ENCODE measurements at regions not wholly inside any gene's neighbourhood (a gene's known extent, or its start where the extent isn't known, plus 50 kb on each side); places are given as distances from the start of the nearest gene placed in this dataset.

DNA sequence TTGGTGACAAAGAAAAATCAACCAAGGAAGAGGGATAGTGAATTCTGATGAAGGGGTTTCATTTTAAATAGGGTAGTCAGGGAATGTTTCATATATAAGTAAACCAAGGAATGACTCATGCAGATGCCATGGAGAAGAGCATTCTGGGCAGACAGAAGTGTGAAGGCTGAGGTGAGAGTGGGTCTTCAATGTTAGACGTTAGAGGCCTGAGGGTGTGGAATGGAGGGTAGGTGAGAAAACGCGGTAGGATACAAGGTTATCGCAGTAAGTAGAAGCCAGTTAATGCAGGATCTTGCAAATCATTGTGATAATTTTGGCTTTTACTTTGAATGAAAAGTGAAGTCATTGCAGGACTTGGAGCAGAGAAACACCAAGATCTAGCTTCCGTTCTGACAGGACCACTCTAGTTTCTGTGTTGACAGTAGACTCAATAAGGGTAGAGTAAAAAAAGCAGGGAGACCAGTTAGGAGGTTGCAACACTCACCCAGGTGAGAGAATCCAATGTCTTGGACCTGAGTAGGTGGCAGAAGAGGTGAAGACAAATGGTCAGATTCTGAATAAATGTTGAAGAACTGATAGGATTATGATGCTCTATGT is 225.2 kb upstream of the TMTC4 start:
- H3K27ac ChIP-seq (ENCODE audit: low read depth in 1 of 2, low read length in 2 of 2): no peak overlapping the region
- no peaks in the 10 kb centered on the region for H3K4me1 ChIP-seq (ENCODE audit: control insufficient read depth in 4 of 4, insufficient read depth in 4 of 4, low read length in 3 of 4)
- no peaks in the 10 kb centered on the region for H3K27me3 ChIP-seq (ENCODE audit: control insufficient read depth in 4 of 4, insufficient read depth in 4 of 4, low read length in 3 of 4)
- no peak for DNase-seq (ENCODE audit: low spot score)
- H3K9ac ChIP-seq (ENCODE audit: low read depth in 1 of 2, low read length in 2 of 2): no peak overlapping the region
- H3K9me3 ChIP-seq (ENCODE audit: control insufficient read depth in 4 of 4, low read length in 3 of 4): no peaks in the 10 kb centered on the region
- TF ChIP-seq FOXA2 (IDR thresholded peaks at IDR 0.05) (no peak), CTCF (IDR thresholded peaks at IDR 0.05; ENCODE audit: low read depth, low read length, missing input control) (no peak), HNF4G (IDR thresholded peaks at IDR 0.05) (no peak), NR2F2 (IDR thresholded peaks at IDR 0.05) (no peak), EGR1 (IDR thresholded peaks at IDR 0.05; ENCODE audit: low read depth in 2 of 2) (no peak), SP1 (IDR thresholded peaks at IDR 0.05) (no peak), RXRA (IDR thresholded peaks at IDR 0.05) (no peak), GABPA (IDR thresholded peaks at IDR 0.05 in 1 of 2, conservative IDR thresholded peaks at IDR 0.05 in 1 of 2) (no peak), JUND (IDR thresholded peaks at IDR 0.05) (no peak), RAD21 (IDR thresholded peaks at IDR 0.05) (no peak), FOXA1 (IDR thresholded peaks at IDR 0.05) (no peak), HNF4A (conservative IDR thresholded peaks at IDR 0.05) (no peak), YY1 (IDR thresholded peaks at IDR 0.05) (no peak), REST (IDR thresholded peaks at IDR 0.05) (no peak)
- TF ChIP-seq, protein P1, sequence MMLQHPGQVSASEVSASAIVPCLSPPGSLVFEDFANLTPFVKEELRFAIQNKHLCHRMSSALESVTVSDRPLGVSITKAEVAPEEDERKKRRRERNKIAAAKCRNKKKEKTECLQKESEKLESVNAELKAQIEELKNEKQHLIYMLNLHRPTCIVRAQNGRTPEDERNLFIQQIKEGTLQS (IDR thresholded peaks at IDR 0.05): no peak
- H3K36me3 ChIP-seq (ENCODE audit: control insufficient read depth in 4 of 4, insufficient read depth in 3 of 4, low read depth in 1 of 4, low read length in 3 of 4): no peaks in the 10 kb centered on the region
- 68% methylated on average over 5 of the region's 5 CpGs for WGBS
- no peak overlapping the region for H3K4me3 ChIP-seq (ENCODE audit: low read depth in 1 of 3, low read length in 3 of 3)

- no peaks in the 10 kb centered on the region for H3K36me3 ChIP-seq (ENCODE audit: control insufficient read depth in 4 of 4, insufficient read depth in 3 of 4, low read depth in 1 of 4, low read length in 3 of 4)
- H3K27me3 ChIP-seq (ENCODE audit: control insufficient read depth in 4 of 4, insufficient read depth in 4 of 4, low read length in 3 of 4): no peaks in the 10 kb centered on the region
- no peak overlapping the region for H3K9ac ChIP-seq (ENCODE audit: low read depth in 1 of 2, low read length in 2 of 2)
- no peak overlapping the region for H3K4me3 ChIP-seq (ENCODE audit: low read depth in 1 of 3, low read length in 3 of 3)
- H3K27ac ChIP-seq (ENCODE audit: low read depth in 1 of 2, low read length in 2 of 2): no peak overlapping the region
- TF ChIP-seq, protein P1 (IDR thresholded peaks at IDR 0.05): no peak
- TF ChIP-seq HNF4G (IDR thresholded peaks at IDR 0.05): no peak
- no peak for TF ChIP-seq GABPA (IDR thresholded peaks at IDR 0.05 in 1 of 2, conservative IDR thresholded peaks at IDR 0.05 in 1 of 2)
- TF ChIP-seq FOXA1 (IDR thresholded peaks at IDR 0.05): no peak
- TF ChIP-seq RAD21 (IDR thresholded peaks at IDR 0.05): no peak
- no peak for TF ChIP-seq NR2F2 (IDR thresholded peaks at IDR 0.05)
- TF ChIP-seq MAX (IDR thresholded peaks at IDR 0.05): no peak
- DNase-seq (ENCODE audit: low spot score): no peak
- H3K4me1 ChIP-seq (ENCODE audit: control insufficient read depth in 4 of 4, insufficient read depth in 4 of 4, low read length in 3 of 4): no peaks in the 10 kb centered on the region
- no peaks in the 10 kb centered on the region for H3K9me3 ChIP-seq (ENCODE audit: control insufficient read depth in 4 of 4, low read length in 3 of 4)
- WGBS: 79% methylated on average over 1 of the region's 1 CpG
These were observed 223.8 kb upstream of the TMTC4 start for GRCh38 chr13:100898431-100898830.

Data from liver (tissue), 8 donors.